Prostate gland (tissue), 2 donors: ENCODE measurements at regions not wholly inside any gene's neighbourhood (a gene's known extent, or its start where the extent isn't known, plus 50 kb on each side); places are given as distances from the start of the nearest gene placed in this dataset.

Experiments used
- POLR2A ChIP-seq: fragments of 450-650 bp; IDR thresholded peaks from one replicate; pipeline ENCODE4 v1.6.1; 2016; ENCODE audit warnings: antibody characterized with exemption, mild to moderate bottlenecking
- POLR2AphosphoS5 ChIP-seq: sonication (generic); formaldehyde crosslinking; IDR thresholded peaks from one replicate; pipeline ENCODE4 v1.6.1; 2017; ENCODE audit warnings: antibody characterized with exemption
- TF ChIP-seq, protein P1 (sequence below), 4 experiments: fragments of 200-600 bp in 2 of 4; fragments of 450-650 bp in 2 of 4; sonication (generic) in 2 of 4; IDR thresholded peaks; 1 replicate in 3 of 4; 2 replicates in 1 of 4; pipeline ENCODE4 v1.5.1; 2016 to 2019; ENCODE audit warnings: antibody characterized with exemption in 4 of 4, mild to moderate bottlenecking in 2 of 4, moderate library complexity in 2 of 4

DNA sequence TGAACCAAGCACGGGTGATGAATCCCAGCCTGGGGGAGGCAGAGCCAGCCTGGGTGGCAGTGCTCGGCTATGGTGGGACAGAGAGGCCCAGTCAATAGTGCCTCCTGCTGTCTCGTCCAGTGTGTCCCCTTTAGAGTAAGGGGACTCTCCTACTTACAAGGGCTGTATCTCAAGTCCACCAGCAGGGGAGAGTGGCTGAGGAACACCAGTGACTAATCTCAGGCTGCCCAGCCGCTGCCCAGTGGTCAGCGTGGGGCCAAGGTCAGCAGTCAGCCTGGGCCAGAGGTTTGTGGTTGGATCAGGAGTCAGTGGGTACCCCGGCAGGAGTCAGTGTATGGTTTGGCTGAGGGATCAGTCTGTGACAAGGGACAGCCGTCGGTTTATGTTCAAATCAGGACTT, 109.2 kb upstream of the RUNX3 start:
- TF ChIP-seq, protein P1, sequence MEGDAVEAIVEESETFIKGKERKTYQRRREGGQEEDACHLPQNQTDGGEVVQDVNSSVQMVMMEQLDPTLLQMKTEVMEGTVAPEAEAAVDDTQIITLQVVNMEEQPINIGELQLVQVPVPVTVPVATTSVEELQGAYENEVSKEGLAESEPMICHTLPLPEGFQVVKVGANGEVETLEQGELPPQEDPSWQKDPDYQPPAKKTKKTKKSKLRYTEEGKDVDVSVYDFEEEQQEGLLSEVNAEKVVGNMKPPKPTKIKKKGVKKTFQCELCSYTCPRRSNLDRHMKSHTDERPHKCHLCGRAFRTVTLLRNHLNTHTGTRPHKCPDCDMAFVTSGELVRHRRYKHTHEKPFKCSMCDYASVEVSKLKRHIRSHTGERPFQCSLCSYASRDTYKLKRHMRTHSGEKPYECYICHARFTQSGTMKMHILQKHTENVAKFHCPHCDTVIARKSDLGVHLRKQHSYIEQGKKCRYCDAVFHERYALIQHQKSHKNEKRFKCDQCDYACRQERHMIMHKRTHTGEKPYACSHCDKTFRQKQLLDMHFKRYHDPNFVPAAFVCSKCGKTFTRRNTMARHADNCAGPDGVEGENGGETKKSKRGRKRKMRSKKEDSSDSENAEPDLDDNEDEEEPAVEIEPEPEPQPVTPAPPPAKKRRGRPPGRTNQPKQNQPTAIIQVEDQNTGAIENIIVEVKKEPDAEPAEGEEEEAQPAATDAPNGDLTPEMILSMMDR (IDR thresholded peaks at IDR 0.05): no peak
- no peak for TF ChIP-seq POLR2A
- no peak for TF ChIP-seq POLR2AphosphoS5
